Neural cell (in vitro differentiated cells): ENCODE measurements at regions not wholly inside any gene's neighbourhood (a gene's known extent, or its start where the extent isn't known, plus 50 kb on each side); places are given as distances from the start of the nearest gene placed in this dataset.
A peak's percentile ranks its signal among the peaks of the same experiment; 100 is the strongest.

ENCODE experiments used
- H2AFZ ChIP-seq: fragments of 200-600, 300-800 bp; sonication (generic), shearing (Covaris generic); 2 replicates; pipeline ENCODE4 v1.6.0; 2014; ENCODE audit warnings: low read depth, mild to moderate bottlenecking, antibody characterized with exemption, low read length, moderate library complexity
- H3F3A ChIP-seq: fragments of 200-600 bp; shearing (Covaris generic); 2 replicates; pipeline ENCODE4 v1.6.1; 2016; ENCODE audit warnings: mild to moderate bottlenecking, moderate library complexity, mixed read lengths, antibody characterized with exemption, low read length; ENCODE audit not compliant: insufficient read depth, poor library complexity, severe bottlenecking
- H3K27ac ChIP-seq: fragments of 200-600, 300-800 bp; sonication (generic), shearing (Covaris generic); 2 replicates; pipeline ENCODE4 v1.5.1; 2014; ENCODE audit warnings: mild to moderate bottlenecking, low read length, moderate library complexity
- H3K27me3 ChIP-seq: fragments of 300-800, 200-600 bp; sonication (generic), shearing (Covaris generic); 2 replicates; pipeline ENCODE4 v1.6.0; 2014; ENCODE audit warnings: mild to moderate bottlenecking, low read depth, low read length, moderate library complexity; ENCODE audit not compliant: insufficient read depth
- H3K36me3 ChIP-seq: fragments of 300-800, 200-600 bp; sonication (generic), shearing (Covaris generic); 2 replicates; pipeline ENCODE4 v1.5.1; 2014; ENCODE audit warnings: mild to moderate bottlenecking, antibody characterized with exemption, low read length, moderate library complexity; ENCODE audit not compliant: insufficient read depth
- H3K4me2 ChIP-seq: fragments of 300-800, 200-600 bp; sonication (generic), shearing (Covaris generic); 2 replicates; pipeline ENCODE4 v1.6.0; 2014; ENCODE audit warnings: mild to moderate bottlenecking, low read length
- H3K4me3 ChIP-seq: fragments of 300-800, 200-600 bp; sonication (generic), shearing (Covaris generic); 2 replicates; pipeline ENCODE4 v1.5.1; 2014; ENCODE audit warnings: mild to moderate bottlenecking, low read length, moderate library complexity
- H3K79me2 ChIP-seq: fragments of 200-600 bp; shearing (Covaris generic); replicated peaks from 2 replicates; pipeline ENCODE4 v1.6.0; 2014; ENCODE audit warnings: mild to moderate bottlenecking, low read length, moderate library complexity; ENCODE audit not compliant: insufficient read depth
- H3K9ac ChIP-seq: fragments of 300-800, 200-600 bp; sonication (generic), shearing (Covaris generic); 2 replicates; pipeline ENCODE4 v1.6.1; 2016; ENCODE audit warnings: mild to moderate bottlenecking, low read length, mixed read lengths
- H3K9me2 ChIP-seq: fragments of 200-600 bp; shearing (Covaris generic); 2 replicates; pipeline ENCODE4 v1.6.1; 2016; ENCODE audit warnings: mild to moderate bottlenecking, low read length, mixed read lengths; ENCODE audit not compliant: insufficient read depth
- H3K9me3 ChIP-seq: fragments of 200-600, 300-800 bp; sonication (generic), shearing (Covaris generic); 2 replicates; pipeline ENCODE4 v1.6.1; 2016; ENCODE audit warnings: mild to moderate bottlenecking, mixed run types, low read length, moderate library complexity, mixed read lengths
- H4K20me1 ChIP-seq: fragments of 200-600 bp; shearing (Covaris generic); 2 replicates; pipeline ENCODE4 v1.6.1; 2016; ENCODE audit warnings: mild to moderate bottlenecking, mixed run types; ENCODE audit not compliant: insufficient read depth
- EP300 ChIP-seq: fragments of 450-650 bp; conservative IDR thresholded peaks from 2 replicates; pipeline ENCODE4 v1.6.1; 2014; ENCODE audit warnings: antibody characterized with exemption, mild to moderate bottlenecking, moderate library complexity; ENCODE audit not compliant: poor library complexity, severe bottlenecking
- EZH2 ChIP-seq: fragments of 200-600, 300-800 bp; shearing (Covaris generic), sonication (generic); IDR thresholded peaks from 2 replicates; pipeline ENCODE4 v1.6.1; 2014; ENCODE audit warnings: antibody characterized with exemption, low read length, borderline replicate concordance, mild to moderate bottlenecking; ENCODE audit not compliant: insufficient read depth, poor library complexity, severe bottlenecking
- MXI1 ChIP-seq: fragments of 450-650 bp; conservative IDR thresholded peaks from 2 replicates; pipeline ENCODE4 v1.6.1; 2014; ENCODE audit warnings: antibody characterized with exemption, mild to moderate bottlenecking; ENCODE audit not compliant: poor library complexity, severe bottlenecking
- POLR2AphosphoS5 ChIP-seq: IDR thresholded peaks from 2 replicates; pipeline ENCODE4 v1.6.1; 2012
- RAD21 ChIP-seq: fragments of 450-650 bp; conservative IDR thresholded peaks from 2 replicates; pipeline ENCODE4 v1.6.1; 2014; ENCODE audit warnings: antibody characterized with exemption, mild to moderate bottlenecking, moderate library complexity
- SMC3 ChIP-seq: fragments of 450-650 bp; conservative IDR thresholded peaks from 2 replicates; pipeline ENCODE4 v1.6.1; 2014; ENCODE audit warnings: antibody characterized with exemption, mild to moderate bottlenecking, moderate library complexity; ENCODE audit not compliant: poor library complexity
- TAF1 ChIP-seq: IDR thresholded peaks from 2 replicates; pipeline ENCODE4 v1.6.1; 2012; ENCODE audit warnings: low read depth
- TF ChIP-seq, protein P1 (sequence below): fragments of 450-650 bp; IDR thresholded peaks from 2 replicates; pipeline ENCODE4 v1.5.1; 2014; ENCODE audit warnings: antibody characterized with exemption, mild to moderate bottlenecking, moderate library complexity; ENCODE audit not compliant: poor library complexity, severe bottlenecking
- TF ChIP-seq, protein P2 (sequence below): IDR thresholded peaks from 2 replicates; pipeline ENCODE4 v1.6.1; 2012; ENCODE audit warnings: borderline replicate concordance

DNA sequence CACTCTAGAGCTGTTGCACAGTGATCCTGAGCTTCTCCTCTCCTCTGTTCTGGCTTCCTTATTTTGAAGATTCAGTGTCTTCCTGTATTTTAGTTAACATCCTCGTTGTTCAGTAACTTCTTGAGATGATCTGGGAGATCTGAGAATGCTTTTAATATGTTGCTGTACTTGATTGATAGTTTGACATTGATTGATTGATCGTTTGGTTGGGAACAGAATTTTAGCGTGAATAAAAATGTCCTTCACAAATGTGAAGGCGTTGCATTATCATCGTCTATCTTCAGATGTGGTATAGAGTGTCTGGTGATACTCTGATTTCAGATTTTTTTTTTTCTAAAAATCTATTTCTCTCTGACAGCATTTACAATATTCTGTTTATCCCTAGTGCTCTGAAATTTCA, 80.1 kb upstream of the KLF12 start:
- no peaks in the 10 kb centered on the region for H3K9me2 ChIP-seq
- H3K27me3 ChIP-seq, result no peaks in the 10 kb centered on the region
- H3K4me3 ChIP-seq, result no peak overlapping the region
- no peak overlapping the region for H3K4me2 ChIP-seq
- H3K9me3 ChIP-seq, result no peaks in the 10 kb centered on the region
- H3F3A ChIP-seq, result no peaks in the 10 kb centered on the region
- no peaks in the 10 kb centered on the region for H3K36me3 ChIP-seq
- no peak overlapping the region for H2AFZ ChIP-seq
- H3K27ac ChIP-seq, result no peak overlapping the region
- no peak for TF ChIP-seq TAF1
- peak; percentile 49 for TF ChIP-seq POLR2AphosphoS5
- TF ChIP-seq, protein P1, sequence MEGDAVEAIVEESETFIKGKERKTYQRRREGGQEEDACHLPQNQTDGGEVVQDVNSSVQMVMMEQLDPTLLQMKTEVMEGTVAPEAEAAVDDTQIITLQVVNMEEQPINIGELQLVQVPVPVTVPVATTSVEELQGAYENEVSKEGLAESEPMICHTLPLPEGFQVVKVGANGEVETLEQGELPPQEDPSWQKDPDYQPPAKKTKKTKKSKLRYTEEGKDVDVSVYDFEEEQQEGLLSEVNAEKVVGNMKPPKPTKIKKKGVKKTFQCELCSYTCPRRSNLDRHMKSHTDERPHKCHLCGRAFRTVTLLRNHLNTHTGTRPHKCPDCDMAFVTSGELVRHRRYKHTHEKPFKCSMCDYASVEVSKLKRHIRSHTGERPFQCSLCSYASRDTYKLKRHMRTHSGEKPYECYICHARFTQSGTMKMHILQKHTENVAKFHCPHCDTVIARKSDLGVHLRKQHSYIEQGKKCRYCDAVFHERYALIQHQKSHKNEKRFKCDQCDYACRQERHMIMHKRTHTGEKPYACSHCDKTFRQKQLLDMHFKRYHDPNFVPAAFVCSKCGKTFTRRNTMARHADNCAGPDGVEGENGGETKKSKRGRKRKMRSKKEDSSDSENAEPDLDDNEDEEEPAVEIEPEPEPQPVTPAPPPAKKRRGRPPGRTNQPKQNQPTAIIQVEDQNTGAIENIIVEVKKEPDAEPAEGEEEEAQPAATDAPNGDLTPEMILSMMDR, result no peak
- TF ChIP-seq, protein P2, sequence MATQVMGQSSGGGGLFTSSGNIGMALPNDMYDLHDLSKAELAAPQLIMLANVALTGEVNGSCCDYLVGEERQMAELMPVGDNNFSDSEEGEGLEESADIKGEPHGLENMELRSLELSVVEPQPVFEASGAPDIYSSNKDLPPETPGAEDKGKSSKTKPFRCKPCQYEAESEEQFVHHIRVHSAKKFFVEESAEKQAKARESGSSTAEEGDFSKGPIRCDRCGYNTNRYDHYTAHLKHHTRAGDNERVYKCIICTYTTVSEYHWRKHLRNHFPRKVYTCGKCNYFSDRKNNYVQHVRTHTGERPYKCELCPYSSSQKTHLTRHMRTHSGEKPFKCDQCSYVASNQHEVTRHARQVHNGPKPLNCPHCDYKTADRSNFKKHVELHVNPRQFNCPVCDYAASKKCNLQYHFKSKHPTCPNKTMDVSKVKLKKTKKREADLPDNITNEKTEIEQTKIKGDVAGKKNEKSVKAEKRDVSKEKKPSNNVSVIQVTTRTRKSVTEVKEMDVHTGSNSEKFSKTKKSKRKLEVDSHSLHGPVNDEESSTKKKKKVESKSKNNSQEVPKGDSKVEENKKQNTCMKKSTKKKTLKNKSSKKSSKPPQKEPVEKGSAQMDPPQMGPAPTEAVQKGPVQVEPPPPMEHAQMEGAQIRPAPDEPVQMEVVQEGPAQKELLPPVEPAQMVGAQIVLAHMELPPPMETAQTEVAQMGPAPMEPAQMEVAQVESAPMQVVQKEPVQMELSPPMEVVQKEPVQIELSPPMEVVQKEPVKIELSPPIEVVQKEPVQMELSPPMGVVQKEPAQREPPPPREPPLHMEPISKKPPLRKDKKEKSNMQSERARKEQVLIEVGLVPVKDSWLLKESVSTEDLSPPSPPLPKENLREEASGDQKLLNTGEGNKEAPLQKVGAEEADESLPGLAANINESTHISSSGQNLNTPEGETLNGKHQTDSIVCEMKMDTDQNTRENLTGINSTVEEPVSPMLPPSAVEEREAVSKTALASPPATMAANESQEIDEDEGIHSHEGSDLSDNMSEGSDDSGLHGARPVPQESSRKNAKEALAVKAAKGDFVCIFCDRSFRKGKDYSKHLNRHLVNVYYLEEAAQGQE, result no peak
- TF ChIP-seq EP300, result peak; percentile 84
- no peak for TF ChIP-seq SMC3
- no peak for TF ChIP-seq RAD21
- TF ChIP-seq MXI1, result no peak
- H4K20me1 ChIP-seq, result no peaks in the 10 kb centered on the region
- H3K9ac ChIP-seq, result no peak overlapping the region
- no peaks in the 10 kb centered on the region for H3K79me2 ChIP-seq

DNA sequence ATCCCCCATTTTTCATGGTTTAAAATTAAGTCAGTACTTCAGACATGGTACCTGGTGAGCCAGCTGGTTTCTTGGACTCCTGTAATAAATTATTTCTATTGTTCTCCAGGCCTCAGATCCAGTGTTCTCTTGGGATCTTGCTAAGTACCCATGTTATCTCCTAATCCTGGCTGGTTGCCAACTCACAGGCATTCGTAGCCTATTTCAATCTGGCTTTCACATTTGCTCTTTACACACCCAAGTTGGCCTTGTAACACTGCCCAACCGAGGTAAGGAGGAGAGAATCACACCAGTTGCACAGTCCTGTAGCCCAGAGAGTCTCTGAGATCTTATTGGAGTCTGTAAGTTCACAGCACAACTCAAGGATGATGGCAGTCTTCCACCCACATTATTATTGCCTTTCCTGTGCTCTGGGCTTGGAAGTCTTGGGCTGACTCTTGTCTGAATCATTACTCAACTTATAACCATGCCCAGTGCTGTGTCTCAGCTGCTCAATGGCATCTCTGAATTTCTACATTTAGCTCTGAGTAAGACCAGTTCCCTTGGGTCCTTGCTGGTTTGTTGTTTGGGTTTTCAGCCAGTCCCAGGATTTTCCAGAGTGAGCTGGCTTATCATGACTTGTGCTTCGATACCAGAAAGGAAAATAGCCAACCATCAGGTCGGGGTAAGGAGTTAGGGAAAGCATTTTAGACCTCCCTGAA, 76.6 kb upstream of the KLF12 start:
- Histone ChIP-seq H3K27ac (no peak overlapping the region), H2AFZ (no peak overlapping the region)

More for the DNA sequence above, 76.6 kb upstream of the KLF12 start:
- Histone ChIP-seq H3K36me3 (no peaks in the 10 kb centered on the region), H3K27me3 (no peaks in the 10 kb centered on the region), H4K20me1 (no peaks in the 10 kb centered on the region), H3K79me2 (no peaks in the 10 kb centered on the region), H3K4me2 (no peak overlapping the region), H3K9me2 (no peaks in the 10 kb centered on the region), H3F3A (no peaks in the 10 kb centered on the region), H3K9me3 (no peaks in the 10 kb centered on the region), H3K9ac (no peak overlapping the region), H3K4me3 (no peak overlapping the region)
- TF ChIP-seq MXI1, result no peak
- TF ChIP-seq SMC3, result no peak
- TF ChIP-seq, protein P1, result no peak
- no peak for TF ChIP-seq POLR2AphosphoS5
- TF ChIP-seq EZH2, result no peak
- TF ChIP-seq, protein P2, result no peak
- TF ChIP-seq RAD21, result no peak
- no peak for TF ChIP-seq TAF1
- no peak for TF ChIP-seq EP300
